ENCODE measurements at regions not wholly inside any gene's neighbourhood (a gene's known extent, or its start where the extent isn't known, plus 50 kb on each side); places are given as distances from the start of the nearest gene placed in this dataset.
A peak's percentile ranks its signal among the peaks of the same experiment; 100 is the strongest.

GRCh38 chr1:58165073-58165472 is 381.5 kb downstream of the OMA1 start:
- Mint-ChIP-seq H3K27ac (ENCODE audit: unreplicated experiment) (no peak overlapping the region), H3K36me3 (ENCODE audit: unreplicated experiment) (no peaks in the 10 kb centered on the region), H3K4me3 (ENCODE audit: unreplicated experiment) (no peak overlapping the region), H3K9me3 (ENCODE audit: unreplicated experiment) (no peaks in the 10 kb centered on the region), H3K4me1 (ENCODE audit: unreplicated experiment) (no peaks in the 10 kb centered on the region), H3K27me3 (ENCODE audit: unreplicated experiment) (no peaks in the 10 kb centered on the region)
- no peak for DNase-seq (ENCODE audit: extremely low spot score, unreplicated experiment)
- no peak for TF ChIP-seq CTCF (IDR thresholded peaks at IDR 0.05)

GRCh38 chr1:58162952-58163550 is 383.5 kb downstream of the OMA1 start:
- Mint-ChIP-seq H3K9me3 (ENCODE audit: unreplicated experiment) (no peaks in the 10 kb centered on the region), H3K27ac (ENCODE audit: unreplicated experiment) (no peak overlapping the region), H3K4me1 (ENCODE audit: unreplicated experiment) (no peaks in the 10 kb centered on the region), H3K4me3 (ENCODE audit: unreplicated experiment) (no peak overlapping the region), H3K27me3 (ENCODE audit: unreplicated experiment) (no peaks in the 10 kb centered on the region), H3K36me3 (ENCODE audit: unreplicated experiment) (no peaks in the 10 kb centered on the region)
- no peak for DNase-seq (ENCODE audit: extremely low spot score, unreplicated experiment)
- peak; percentile 81 for TF ChIP-seq CTCF (IDR thresholded peaks at IDR 0.05)

DNA sequence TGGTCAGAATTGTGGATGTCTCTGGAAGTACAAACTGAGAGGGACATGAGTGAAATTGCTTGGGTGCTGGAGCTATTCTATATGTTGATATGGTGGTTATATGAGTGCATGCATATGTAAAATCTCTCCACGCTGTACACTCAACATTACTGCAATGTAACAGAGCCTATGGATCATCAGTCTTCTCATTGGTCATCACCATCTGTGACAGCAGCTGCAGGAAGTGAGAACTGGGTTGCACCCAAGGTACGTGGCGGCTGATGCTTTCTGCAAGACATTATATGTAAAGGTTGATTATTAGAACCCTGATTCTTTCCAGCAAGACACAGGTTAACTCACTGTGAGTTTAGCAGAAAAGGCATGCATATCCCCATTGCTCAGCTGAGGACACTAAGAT is 387.1 kb downstream of the OMA1 start:
- TF ChIP-seq CTCF (IDR thresholded peaks at IDR 0.05): no peak
- Mint-ChIP-seq H3K4me3 (ENCODE audit: unreplicated experiment) (no peak overlapping the region), H3K4me1 (ENCODE audit: unreplicated experiment) (no peaks in the 10 kb centered on the region), H3K36me3 (ENCODE audit: unreplicated experiment) (no peaks in the 10 kb centered on the region), H3K27me3 (ENCODE audit: unreplicated experiment) (no peaks in the 10 kb centered on the region), H3K9me3 (ENCODE audit: unreplicated experiment) (no peaks in the 10 kb centered on the region), H3K27ac (ENCODE audit: unreplicated experiment) (no peak overlapping the region)
- DNase-seq (ENCODE audit: extremely low spot score, unreplicated experiment): no peak

DNA sequence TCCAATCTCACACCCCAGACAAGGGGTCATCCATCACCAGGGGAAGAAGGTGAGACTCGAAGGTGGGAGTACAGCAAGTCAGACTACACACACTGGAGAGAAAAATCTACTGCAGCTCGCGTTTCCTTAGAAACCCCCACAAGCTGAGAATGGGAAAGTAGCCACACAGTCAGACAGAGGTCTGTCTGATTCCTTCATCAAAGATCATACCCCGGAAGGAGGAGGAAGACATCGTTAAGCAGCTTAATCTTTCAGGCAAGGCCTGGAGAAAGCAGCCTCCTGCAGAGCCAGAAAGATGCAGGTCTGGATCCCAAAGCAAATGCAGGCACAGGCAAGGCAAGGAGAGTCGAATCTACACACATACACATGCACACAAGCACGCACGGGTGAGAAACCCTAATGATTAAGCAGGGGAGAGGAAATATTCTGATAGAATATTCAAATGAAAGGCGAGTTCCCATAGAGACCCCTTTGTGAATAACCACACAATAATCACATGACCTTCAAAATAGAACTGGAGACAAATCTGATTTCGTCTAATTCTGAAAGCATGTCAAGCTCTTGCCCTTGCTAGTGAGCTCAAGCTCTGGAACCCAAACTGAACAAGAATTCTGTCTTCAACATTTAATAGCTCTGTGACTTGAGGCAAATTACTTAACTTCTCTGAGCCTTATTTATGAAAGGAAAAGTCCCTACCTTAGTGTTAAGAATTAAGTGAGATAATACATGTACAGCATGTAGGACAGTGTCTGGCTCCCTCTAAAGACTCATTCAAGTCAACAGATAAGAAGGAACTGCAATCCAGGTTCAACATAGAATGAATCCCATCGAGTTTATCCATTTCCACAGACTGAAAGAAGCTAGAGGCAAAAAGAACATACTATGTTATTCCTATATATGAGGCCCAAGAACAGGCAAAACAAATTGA is 387.8 kb downstream of the OMA1 start:
- H3K36me3 Mint-ChIP-seq (ENCODE audit: unreplicated experiment): no peaks in the 10 kb centered on the region
- no peaks in the 10 kb centered on the region for H3K27me3 Mint-ChIP-seq (ENCODE audit: unreplicated experiment)
- H3K4me3 Mint-ChIP-seq (ENCODE audit: unreplicated experiment): no peak overlapping the region
- no peak overlapping the region for H3K27ac Mint-ChIP-seq (ENCODE audit: unreplicated experiment)
- TF ChIP-seq CTCF (IDR thresholded peaks at IDR 0.05): no peak
- no peaks in the 10 kb centered on the region for H3K4me1 Mint-ChIP-seq (ENCODE audit: unreplicated experiment)
- DNase-seq (ENCODE audit: extremely low spot score, unreplicated experiment): no peak
- no peaks in the 10 kb centered on the region for H3K9me3 Mint-ChIP-seq (ENCODE audit: unreplicated experiment)

DNA sequence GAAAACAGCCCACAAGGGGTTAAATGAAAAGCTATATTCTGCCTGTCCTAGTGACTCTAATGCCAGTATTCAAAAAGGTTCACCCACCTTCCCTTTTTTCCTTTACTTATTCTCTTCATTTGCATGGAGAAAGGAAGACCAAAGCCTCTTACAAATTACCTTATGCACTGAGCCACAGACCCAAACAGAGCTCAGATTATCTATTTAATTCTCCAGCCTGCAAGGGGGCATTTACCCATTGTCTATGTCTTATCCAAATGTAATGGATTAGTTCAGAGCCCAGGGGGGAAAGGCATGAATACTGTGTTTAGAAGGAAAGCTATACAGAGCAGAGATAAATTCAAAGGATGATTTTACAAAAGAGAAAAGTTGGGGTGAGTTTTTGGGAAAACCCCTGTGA is 388.5 kb downstream of the OMA1 start:
- no peak for DNase-seq (ENCODE audit: extremely low spot score, unreplicated experiment)
- no peak for TF ChIP-seq CTCF (IDR thresholded peaks at IDR 0.05)
- no peaks in the 10 kb centered on the region for H3K4me1 Mint-ChIP-seq (ENCODE audit: unreplicated experiment)
- H3K27ac Mint-ChIP-seq (ENCODE audit: unreplicated experiment): no peak overlapping the region
- no peaks in the 10 kb centered on the region for H3K27me3 Mint-ChIP-seq (ENCODE audit: unreplicated experiment)
- H3K9me3 Mint-ChIP-seq (ENCODE audit: unreplicated experiment): no peaks in the 10 kb centered on the region
- no peak overlapping the region for H3K4me3 Mint-ChIP-seq (ENCODE audit: unreplicated experiment)
- no peaks in the 10 kb centered on the region for H3K36me3 Mint-ChIP-seq (ENCODE audit: unreplicated experiment)

Data from osteocyte (in vitro differentiated cells).